KBM-7 (cell line): ENCODE measurements at regions not wholly inside any gene's neighbourhood (a gene's known extent, or its start where the extent isn't known, plus 50 kb on each side); places are given as distances from the start of the nearest gene placed in this dataset.

Source experiments
- DNase-seq: peaks from one replicate; pipeline ENCODE4 v3.0.0-alpha.2; 2015
- in situ Hi-C: fragments of 300-500 bp; cut with MboI; formaldehyde crosslinking; loops from 2 replicates; pipeline ENCODE4 v1.14.3; 2020; ENCODE audit warnings: low sequenced_read_pairs, low pct_unique_long_range_greater_than_20kb, mixed read lengths

GRCh38 chr15:47587940-47588802, 129.1 kb upstream of the SEMA6D start:
- in situ Hi-C loops, result no loop called here
- no peak for DNase-seq

GRCh38 chr15:47588958-47589357, 128.3 kb upstream of the SEMA6D start:
- in situ Hi-C loops, result no loop called here
- no peak for DNase-seq

GRCh38 chr15:47598996-47599395, 118.3 kb upstream of the SEMA6D start:
- no peak for DNase-seq
- in situ Hi-C loops, result no loop called here

- DNase-seq, result no peak
- in situ Hi-C loops, result no loop called here
Observed at GRCh38 chr15:47599806-47600205, 117.5 kb upstream of the SEMA6D start.

GRCh38 chr15:47602121-47602520, 115.2 kb upstream of the SEMA6D start:
- DNase-seq, result no peak
- in situ Hi-C loops, result no loop called here

- in situ Hi-C loops, result no loop called here
- no peak for DNase-seq
Observed at GRCh38 chr15:47603026-47603425, 114.3 kb upstream of the SEMA6D start.

- in situ Hi-C loops, result no loop called here
- DNase-seq, result no peak
Observed at GRCh38 chr15:47607695-47608094, 109.6 kb upstream of the SEMA6D start.

- in situ Hi-C loops, result no loop called here
- DNase-seq, result no peak
Observed at GRCh38 chr15:47609693-47610092, 107.6 kb upstream of the SEMA6D start.

- in situ Hi-C loops, result no loop called here
Observed at GRCh38 chr15:47610736-47611135, 106.6 kb upstream of the SEMA6D start.

GRCh38 chr15:47614360-47615011, 102.8 kb upstream of the SEMA6D start:
- in situ Hi-C loops, result no loop called here
- DNase-seq, result no peak

More at GRCh38 chr15:47610736-47611135, 106.6 kb upstream of the SEMA6D start:
- no peak for DNase-seq

- in situ Hi-C loops, result no loop called here
- DNase-seq, result no peak
Observed at GRCh38 chr15:47616876-47617275, 100.4 kb upstream of the SEMA6D start.

GRCh38 chr15:47618241-47618640, 99.1 kb upstream of the SEMA6D start:
- no peak for DNase-seq
- in situ Hi-C loops, result no loop called here

- in situ Hi-C loops, result no loop called here
Observed at GRCh38 chr15:47620960-47621681, 96.2 kb upstream of the SEMA6D start.

GRCh38 chr15:47622055-47622454, 95.2 kb upstream of the SEMA6D start:
- in situ Hi-C loops, result no loop called here
- DNase-seq, result no peak

More at GRCh38 chr15:47620960-47621681, 96.2 kb upstream of the SEMA6D start:
- no peak for DNase-seq

GRCh38 chr15:47624503-47624902, 92.8 kb upstream of the SEMA6D start:
- DNase-seq, result no peak
- in situ Hi-C loops, result no loop called here

- DNase-seq, result no peak
- in situ Hi-C loops, result no loop called here
Observed at GRCh38 chr15:47639042-47639441, 78.3 kb upstream of the SEMA6D start.

GRCh38 chr15:47640079-47640478, 77.2 kb upstream of the SEMA6D start:
- in situ Hi-C loops, result no loop called here
- DNase-seq, result no peak

- in situ Hi-C loops, result no loop called here
- DNase-seq, result no peak
Observed at GRCh38 chr15:47640901-47641300, 76.4 kb upstream of the SEMA6D start.

GRCh38 chr15:47644722-47645121, 72.6 kb upstream of the SEMA6D start:
- in situ Hi-C loops, result no loop called here
- no peak for DNase-seq

- in situ Hi-C loops, result no loop called here
- DNase-seq, result no peak
Observed at GRCh38 chr15:47650564-47650963, 66.7 kb upstream of the SEMA6D start.
